Activated CD8-positive, alpha-beta T cell treated with anti-CD3 and anti-CD28 coated beads for 36 hours (primary cell): ENCODE measurements at regions not wholly inside any gene's neighbourhood (a gene's known extent, or its start where the extent isn't known, plus 50 kb on each side); places are given as distances from the start of the nearest gene placed in this dataset.

Experiments used
- ATAC-seq: fragments of 200-7000 bp; cut with Tn5 transposase; one replicate; pipeline ENCODE4 v1.10.0; 2021; ENCODE audit warnings: mild to moderate bottlenecking, moderate library complexity
- CTCF ChIA-PET: fragments of 350-600 bp; sonication (Branson Sonifier 250); formaldehyde crosslinking; loops from one replicate; lab custom pipeline; 2021; ENCODE audit warnings: antibody characterized with exemption; lab: Charles Lee
- POLR2A ChIA-PET: fragments of 350-600 bp; sonication (Branson Sonifier 250); formaldehyde crosslinking; loops from one replicate; lab custom pipeline; 2021; ENCODE audit warnings: antibody characterized with exemption; lab: Charles Lee
- DNase-seq: peaks from one replicate; pipeline ENCODE4 v3.0.0-alpha.2; 2020
- H3K27ac Mint-ChIP-seq: one replicate; pipeline ENCODE4 v1.8.0; 2021; ENCODE audit warnings: mild to moderate bottlenecking, mixed read lengths
- H3K27me3 Mint-ChIP-seq: one replicate; pipeline ENCODE4 v1.8.0; 2021; ENCODE audit warnings: mixed read lengths
- H3K36me3 Mint-ChIP-seq: one replicate; pipeline ENCODE4 v1.8.0; 2021; ENCODE audit warnings: low read depth, mixed read lengths
- H3K4me1 Mint-ChIP-seq: one replicate; pipeline ENCODE4 v1.8.0; 2021; ENCODE audit warnings: low read depth, mixed read lengths
- H3K4me3 Mint-ChIP-seq: one replicate; pipeline ENCODE4 v1.8.0; 2021; ENCODE audit warnings: mild to moderate bottlenecking, moderate library complexity, mixed read lengths
- H3K9me3 Mint-ChIP-seq: one replicate; pipeline ENCODE4 v1.8.0; 2021; ENCODE audit warnings: mixed read lengths
- intact Hi-C: fragments of 100-400 bp; cut with micrococcal nuclease; formaldehyde crosslinking; loops from one replicate; pipeline ENCODE4 v1.10.0; 2022
- TF ChIP-seq, protein P1 (sequence below): fragments of 200-600 bp; IDR thresholded peaks from one replicate; pipeline ENCODE4 v1.8.0; 2022; ENCODE audit warnings: antibody characterized with exemption, mild to moderate bottlenecking

GRCh38 chrX:6372981-6373380, 144.3 kb upstream of the NLGN4X start:
- Mint-ChIP-seq H3K27me3 (no peaks in the 10 kb centered on the region), H3K4me1 (no peaks in the 10 kb centered on the region), H3K36me3 (no peaks in the 10 kb centered on the region), H3K4me3 (no peak overlapping the region), H3K9me3 (no peaks in the 10 kb centered on the region), H3K27ac (no peak overlapping the region)
- no peak for ATAC-seq
- no peak for DNase-seq
- TF ChIP-seq, protein P1, sequence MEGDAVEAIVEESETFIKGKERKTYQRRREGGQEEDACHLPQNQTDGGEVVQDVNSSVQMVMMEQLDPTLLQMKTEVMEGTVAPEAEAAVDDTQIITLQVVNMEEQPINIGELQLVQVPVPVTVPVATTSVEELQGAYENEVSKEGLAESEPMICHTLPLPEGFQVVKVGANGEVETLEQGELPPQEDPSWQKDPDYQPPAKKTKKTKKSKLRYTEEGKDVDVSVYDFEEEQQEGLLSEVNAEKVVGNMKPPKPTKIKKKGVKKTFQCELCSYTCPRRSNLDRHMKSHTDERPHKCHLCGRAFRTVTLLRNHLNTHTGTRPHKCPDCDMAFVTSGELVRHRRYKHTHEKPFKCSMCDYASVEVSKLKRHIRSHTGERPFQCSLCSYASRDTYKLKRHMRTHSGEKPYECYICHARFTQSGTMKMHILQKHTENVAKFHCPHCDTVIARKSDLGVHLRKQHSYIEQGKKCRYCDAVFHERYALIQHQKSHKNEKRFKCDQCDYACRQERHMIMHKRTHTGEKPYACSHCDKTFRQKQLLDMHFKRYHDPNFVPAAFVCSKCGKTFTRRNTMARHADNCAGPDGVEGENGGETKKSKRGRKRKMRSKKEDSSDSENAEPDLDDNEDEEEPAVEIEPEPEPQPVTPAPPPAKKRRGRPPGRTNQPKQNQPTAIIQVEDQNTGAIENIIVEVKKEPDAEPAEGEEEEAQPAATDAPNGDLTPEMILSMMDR: no peak
- intact Hi-C loops: no loop called here
- CTCF ChIA-PET: no interaction called here
- POLR2A ChIA-PET: no interaction called here

DNA sequence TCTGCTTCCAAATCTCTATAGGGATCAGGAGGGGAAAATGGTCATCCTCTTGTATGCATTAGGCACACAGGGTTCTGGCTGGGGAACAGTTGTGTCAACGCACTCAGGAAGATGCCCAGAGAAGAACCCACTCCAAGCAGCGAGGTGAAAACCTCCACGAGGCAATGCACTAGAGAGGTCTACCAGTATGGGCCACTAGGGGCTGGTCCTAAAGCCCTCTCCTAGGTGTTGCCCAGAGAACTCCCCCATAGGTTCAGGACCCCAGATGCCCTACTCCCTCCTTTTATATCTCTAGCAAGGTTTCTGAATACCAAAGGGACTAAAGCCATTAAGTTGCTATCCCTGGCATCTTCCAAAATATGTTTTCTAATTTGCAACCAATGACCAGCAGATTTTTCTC, 142.7 kb upstream of the NLGN4X start:
- no peaks in the 10 kb centered on the region for H3K36me3 Mint-ChIP-seq
- no peaks in the 10 kb centered on the region for H3K4me1 Mint-ChIP-seq
- intact Hi-C loops: no loop called here
- H3K9me3 Mint-ChIP-seq: no peaks in the 10 kb centered on the region
- TF ChIP-seq, protein P1: no peak
- ChIA-PET CTCF (no interaction called here), POLR2A (no interaction called here)
- DNase-seq (no peak), ATAC-seq (no peak)
- H3K27ac Mint-ChIP-seq: no peak overlapping the region
- no peak overlapping the region for H3K4me3 Mint-ChIP-seq
- H3K27me3 Mint-ChIP-seq: no peaks in the 10 kb centered on the region

DNA sequence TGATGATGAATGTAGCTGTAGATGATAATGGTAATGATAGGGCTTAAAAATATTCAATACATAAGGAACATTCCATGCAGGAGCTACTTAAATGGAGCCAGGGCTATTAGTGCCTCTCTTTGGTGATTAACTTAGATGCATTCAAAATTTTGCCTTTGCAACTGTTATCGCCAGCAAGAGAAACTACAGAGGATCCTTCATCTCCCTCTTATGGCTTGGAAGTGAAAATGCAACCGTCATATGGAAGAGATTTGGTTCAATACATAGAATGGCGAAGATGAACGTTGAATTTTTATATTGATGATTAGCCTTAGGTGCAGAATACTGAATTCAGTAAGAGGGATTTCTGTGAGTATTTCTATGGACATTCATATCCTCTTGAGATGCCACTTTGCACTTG, 134.5 kb upstream of the NLGN4X start:
- ChIA-PET CTCF (no interaction called here), POLR2A (no interaction called here)
- ATAC-seq: no peak
- H3K27ac Mint-ChIP-seq: no peak overlapping the region
- TF ChIP-seq, protein P1: no peak
- no peak overlapping the region for H3K4me3 Mint-ChIP-seq
- H3K27me3 Mint-ChIP-seq: no peaks in the 10 kb centered on the region
- no peaks in the 10 kb centered on the region for H3K36me3 Mint-ChIP-seq
- intact Hi-C loops: no loop called here
- peaks cover 1% of the 10 kb centered on the region for H3K9me3 Mint-ChIP-seq
- no peak for DNase-seq
- H3K4me1 Mint-ChIP-seq: no peaks in the 10 kb centered on the region

GRCh38 chrX:6325437-6325836, 96.8 kb upstream of the NLGN4X start:
- Mint-ChIP-seq H3K36me3 (no peaks in the 10 kb centered on the region), H3K9me3 (peaks cover 3% of the 10 kb centered on the region), H3K27ac (no peak overlapping the region), H3K4me1 (no peaks in the 10 kb centered on the region), H3K27me3 (no peaks in the 10 kb centered on the region), H3K4me3 (no peak overlapping the region)
- POLR2A ChIA-PET: no interaction called here
- TF ChIP-seq, protein P1: no peak
- no peak for ATAC-seq
- CTCF ChIA-PET: no interaction called here
- DNase-seq: no peak
- intact Hi-C loops: no loop called here

GRCh38 chrX:6313356-6313755, 84.7 kb upstream of the NLGN4X start:
- ATAC-seq (no peak), DNase-seq (no peak)
- ChIA-PET POLR2A (no interaction called here), CTCF (no interaction called here)
- Mint-ChIP-seq H3K4me3 (no peak overlapping the region), H3K27me3 (no peaks in the 10 kb centered on the region), H3K27ac (no peak overlapping the region), H3K36me3 (no peaks in the 10 kb centered on the region), H3K4me1 (no peaks in the 10 kb centered on the region), H3K9me3 (no peaks in the 10 kb centered on the region)
- intact Hi-C loops: no loop called here
- TF ChIP-seq, protein P1: no peak
